K562 (cell line): ENCODE measurements at regions not wholly inside any gene's neighbourhood (a gene's known extent, or its start where the extent isn't known, plus 50 kb on each side); places are given as distances from the start of the nearest gene placed in this dataset.

ENCODE experiments used
- ATAC-seq: fragments of 200-7000 bp; cut with Tn5 transposase; 3 replicates; pipeline ENCODE4 v1.9.1; 2020; ENCODE audit warnings: moderate library complexity
- BruUV-seq: library from RNA; stranded (reverse); fragments of 400-500 nt; replicated peaks from 2 replicates; lab custom pipeline; 2021; lab: Mats Ljungman, UMichigan
- CTCF ChIA-PET: fragments of 300-600 bp; formaldehyde crosslinking; extraction: SDS; loops from one replicate; lab custom pipeline; 2021; ENCODE audit warnings: low intra/inter-chr PET ratio; lab: Yijun Ruan, JAX
- POLR2A ChIA-PET: fragments of 300-600, 350-650 bp; sonication (Branson Sonifier 250); formaldehyde crosslinking; extraction: SDS; loops from one replicate; lab custom pipeline; 2021; ENCODE audit warnings: antibody characterized with exemption, inconsistent platforms; lab: Yijun Ruan, JAX
- DNase-seq, 4 experiments: peaks; one replicate each; pipeline versions ENCODE4 v3.0.0 to v3.0.0-alpha.2; 2011 to 2018; ENCODE audit warnings: low spot score in 3 of 4, mixed read lengths in 3 of 4; ENCODE audit errors: extremely low read depth in 1 of 4
- FAIRE-seq: peaks from 2 replicates; lab custom pipeline; 2011; peaks lifted over from hg19 to GRCh38; lab: Jason Lieb, UNC
- H2AFZ ChIP-seq: 2 replicates; pipeline ENCODE4 v1.6.0; 2011; ENCODE audit warnings: low read depth, low read length, control low read depth, inconsistent platforms
- H3K27ac ChIP-seq: fragments of 200-600 bp; 3 replicates; pipeline ENCODE4 v1.8.0; 2011; ENCODE audit warnings: low read depth, mild to moderate bottlenecking, control low read depth, inconsistent platforms, low read length, moderate library complexity, mixed read lengths; ENCODE audit errors: extremely low read depth
- H3K27me3 ChIP-seq, 2 experiments: fragments of 300-600 bp in 1 of 2; 2 replicates in 1 of 2; 3 replicates in 1 of 2; pipeline versions ENCODE4 v1.6.0 to v1.8.0; 2011; ENCODE audit warnings: inconsistent platforms in 2 of 2, low read length in 2 of 2, mild to moderate bottlenecking in 1 of 2, mixed read lengths in 1 of 2, moderate library complexity in 1 of 2; ENCODE audit not compliant: control insufficient read depth in 2 of 2, insufficient read depth in 2 of 2
- H3K36me3 ChIP-seq: fragments of 300-600 bp; 3 replicates; pipeline ENCODE4 v1.8.0; 2011; ENCODE audit warnings: mild to moderate bottlenecking, low read length, inconsistent platforms; ENCODE audit not compliant: control insufficient read depth, insufficient read depth
- H3K4me1 ChIP-seq, 2 experiments: fragments of 200-600 bp in 1 of 2; replicated peaks in 1 of 2; 2 replicates in 1 of 2; 3 replicates in 1 of 2; pipeline versions ENCODE4 v1.5.1 to v1.8.0; 2011; ENCODE audit warnings: inconsistent platforms in 2 of 2, low read length in 2 of 2, mild to moderate bottlenecking in 1 of 2, mixed read lengths in 1 of 2, moderate library complexity in 1 of 2; ENCODE audit not compliant: control insufficient read depth in 2 of 2, insufficient read depth in 2 of 2
- H3K4me2 ChIP-seq: 2 replicates; pipeline ENCODE4 v1.6.1; 2011; ENCODE audit warnings: low read length, control low read depth, inconsistent platforms, mixed read lengths; ENCODE audit not compliant: insufficient read depth
- H3K4me3 ChIP-seq: fragments of 200-600 bp; sonication (generic), shearing (Covaris generic); 2 replicates; pipeline ENCODE4 v1.5.1; 2016; ENCODE audit warnings: control low read depth, inconsistent platforms
- H3K79me2 ChIP-seq: fragments of 200-600 bp; 3 replicates; pipeline ENCODE4 v1.8.0; 2011; ENCODE audit warnings: low read length, inconsistent platforms; ENCODE audit not compliant: control insufficient read depth, insufficient read depth
- H3K9ac ChIP-seq, 2 experiments: 2 replicates each; pipeline versions ENCODE4 v1.6.0 to v1.6.1; 2011; ENCODE audit warnings: low read depth in 2 of 2, low read length in 2 of 2, control low read depth in 1 of 2, inconsistent platforms in 1 of 2, mild to moderate bottlenecking in 1 of 2, mixed read lengths in 1 of 2; ENCODE audit not compliant: insufficient read depth in 1 of 2
- H3K9me1 ChIP-seq: one replicate; pipeline ENCODE4 v1.6.0; 2011; ENCODE audit warnings: inconsistent platforms, mild to moderate bottlenecking, low read length, moderate library complexity; ENCODE audit not compliant: control insufficient read depth, insufficient read depth
- H3K9me3 ChIP-seq: replicated peaks from 2 replicates; pipeline ENCODE4 v1.5.1; 2011; ENCODE audit warnings: low read depth, low read length, inconsistent platforms; ENCODE audit not compliant: control insufficient read depth, insufficient read depth
- H4K20me1 ChIP-seq: replicated peaks from 2 replicates; pipeline ENCODE4 v1.6.1; 2011; ENCODE audit warnings: low read length, inconsistent platforms, mixed read lengths; ENCODE audit not compliant: control insufficient read depth, insufficient read depth
- RBM25 ChIP-seq: fragments of 200-400 bp; formaldehyde crosslinking; IDR thresholded peaks from 2 replicates; pipeline ENCODE4 v1.6.1; 2018; ENCODE audit warnings: low read length, low read depth, moderate library complexity; ENCODE audit not compliant: severe bottlenecking
- in situ Hi-C: fragments of 300-500 bp; cut with MboI; formaldehyde crosslinking; loops from 4 replicates; pipeline ENCODE4 v1.15.0; 2018; ENCODE audit warnings: inconsistent platforms, mixed read lengths
- intact Hi-C: fragments of 100-400 bp; cut with micrococcal nuclease; formaldehyde crosslinking; loops from 2 replicates; pipeline ENCODE4 v1.14.2; 2022
- TF ChIP-seq, protein P1 (sequence below): fragments of 250-450 bp; sonication (Bioruptor Pico); IDR thresholded peaks from 2 replicates; pipeline ENCODE4 v1.4.0; 2020

- no peaks in the 10 kb centered on the region for H3K36me3 ChIP-seq
- no peaks in the 10 kb centered on the region for H4K20me1 ChIP-seq
- H3K79me2 ChIP-seq, result no peaks in the 10 kb centered on the region
- no peaks in the 10 kb centered on the region for H3K4me1 ChIP-seq
- DNase-seq (no peak), ATAC-seq (no peak), FAIRE-seq (no peak)
- in situ Hi-C loops, result loop anchor here (10.0 kb wide), 1 partner anchor 796 kb away; no protein-coding TSS in a partner anchor
- no peaks in the 10 kb centered on the region for H3K9me1 ChIP-seq
- TF ChIP-seq RBM25, result peak; percentile 39
- TF ChIP-seq, protein P1, sequence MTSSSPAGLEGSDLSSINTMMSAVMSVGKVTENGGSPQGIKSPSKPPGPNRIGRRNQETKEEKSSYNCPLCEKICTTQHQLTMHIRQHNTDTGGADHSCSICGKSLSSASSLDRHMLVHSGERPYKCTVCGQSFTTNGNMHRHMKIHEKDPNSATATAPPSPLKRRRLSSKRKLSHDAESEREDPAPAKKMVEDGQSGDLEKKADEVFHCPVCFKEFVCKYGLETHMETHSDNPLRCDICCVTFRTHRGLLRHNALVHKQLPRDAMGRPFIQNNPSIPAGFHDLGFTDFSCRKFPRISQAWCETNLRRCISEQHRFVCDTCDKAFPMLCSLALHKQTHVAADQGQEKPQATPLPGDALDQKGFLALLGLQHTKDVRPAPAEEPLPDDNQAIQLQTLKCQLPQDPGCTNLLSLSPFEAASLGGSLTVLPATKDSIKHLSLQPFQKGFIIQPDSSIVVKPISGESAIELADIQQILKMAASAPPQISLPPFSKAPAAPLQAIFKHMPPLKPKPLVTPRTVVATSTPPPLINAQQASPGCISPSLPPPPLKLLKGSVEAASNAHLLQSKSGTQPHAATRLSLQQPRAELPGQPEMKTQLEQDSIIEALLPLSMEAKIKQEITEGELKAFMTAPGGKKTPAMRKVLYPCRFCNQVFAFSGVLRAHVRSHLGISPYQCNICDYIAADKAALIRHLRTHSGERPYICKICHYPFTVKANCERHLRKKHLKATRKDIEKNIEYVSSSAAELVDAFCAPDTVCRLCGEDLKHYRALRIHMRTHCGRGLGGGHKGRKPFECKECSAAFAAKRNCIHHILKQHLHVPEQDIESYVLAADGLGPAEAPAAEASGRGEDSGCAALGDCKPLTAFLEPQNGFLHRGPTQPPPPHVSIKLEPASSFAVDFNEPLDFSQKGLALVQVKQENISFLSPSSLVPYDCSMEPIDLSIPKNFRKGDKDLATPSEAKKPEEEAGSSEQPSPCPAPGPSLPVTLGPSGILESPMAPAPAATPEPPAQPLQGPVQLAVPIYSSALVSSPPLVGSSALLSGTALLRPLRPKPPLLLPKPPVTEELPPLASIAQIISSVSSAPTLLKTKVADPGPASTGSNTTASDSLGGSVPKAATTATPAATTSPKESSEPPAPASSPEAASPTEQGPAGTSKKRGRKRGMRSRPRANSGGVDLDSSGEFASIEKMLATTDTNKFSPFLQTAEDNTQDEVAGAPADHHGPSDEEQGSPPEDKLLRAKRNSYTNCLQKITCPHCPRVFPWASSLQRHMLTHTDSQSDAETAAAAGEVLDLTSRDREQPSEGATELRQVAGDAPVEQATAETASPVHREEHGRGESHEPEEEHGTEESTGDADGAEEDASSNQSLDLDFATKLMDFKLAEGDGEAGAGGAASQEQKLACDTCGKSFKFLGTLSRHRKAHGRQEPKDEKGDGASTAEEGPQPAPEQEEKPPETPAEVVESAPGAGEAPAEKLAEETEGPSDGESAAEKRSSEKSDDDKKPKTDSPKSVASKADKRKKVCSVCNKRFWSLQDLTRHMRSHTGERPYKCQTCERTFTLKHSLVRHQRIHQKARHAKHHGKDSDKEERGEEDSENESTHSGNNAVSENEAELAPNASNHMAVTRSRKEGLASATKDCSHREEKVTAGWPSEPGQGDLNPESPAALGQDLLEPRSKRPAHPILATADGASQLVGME (CRISPR knock-in tag), result no peak
- ChIA-PET POLR2A (interaction anchor here (0.6 kb wide), 2 partner anchors 21 to 698 kb away, joined by 3 read pairs; no protein-coding TSS in a partner anchor), CTCF (no interaction called here)
- H3K4me3 ChIP-seq, result no peak overlapping the region
- no peaks in the 10 kb centered on the region for H3K9me3 ChIP-seq
- no peak overlapping the region for H3K27ac ChIP-seq
- no peaks in the 10 kb centered on the region for H3K27me3 ChIP-seq
- no peak overlapping the region for H3K9ac ChIP-seq
- no peak overlapping the region for H2AFZ ChIP-seq
- intact Hi-C loops, result no loop called here
- H3K4me2 ChIP-seq, result no peak overlapping the region
- no TSS peak for BruUV-seq
Measured at GRCh38 chr1:199688774-199689173, 338.7 kb upstream of the NR5A2 start.
